Stimulated activated naive CD4-positive, alpha-beta T cell treated with Interleukin-2 at 50 U/mL for 16 hours (primary cell): ENCODE measurements at regions not wholly inside any gene's neighbourhood (a gene's known extent, or its start where the extent isn't known, plus 50 kb on each side); places are given as distances from the start of the nearest gene placed in this dataset.
"Not testable (repeated sequence)": the region's sequence is repeated elsewhere in the genome, so short reads cannot be mapped to it uniquely, and the experiment has no call there.

Experiments
- DNase-seq: peaks from one replicate; lab custom pipeline; 2025; lab: John Stamatoyannopoulos, UW

DNA sequence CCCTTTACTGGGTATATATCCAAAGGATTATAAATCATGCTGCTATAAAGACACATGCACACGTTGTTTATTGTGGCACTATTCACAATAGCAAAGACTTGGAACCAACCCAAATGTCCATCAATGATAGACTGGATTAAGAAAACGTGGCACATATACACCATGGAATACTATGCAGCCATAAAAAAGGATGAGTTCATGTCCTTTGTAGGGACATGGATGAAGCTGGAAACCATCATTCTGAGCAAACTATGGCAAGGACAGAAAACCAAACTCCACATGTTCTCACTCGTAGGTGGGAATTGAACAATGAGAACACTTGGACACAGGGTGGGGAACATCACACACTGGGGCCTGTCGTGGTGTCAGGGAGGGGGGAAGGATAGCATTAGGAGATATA lies 59.2 kb downstream of the CXorf49B start:
- DNase-seq = not testable (repeated sequence)

GRCh38 chrX:71823391-71824057 lies 60.4 kb downstream of the CXorf49B start:
- no peak for DNase-seq

- DNase-seq = no peak
Observed at GRCh38 chrX:71828086-71828485, 64.9 kb downstream of the CXorf49B start.

DNA sequence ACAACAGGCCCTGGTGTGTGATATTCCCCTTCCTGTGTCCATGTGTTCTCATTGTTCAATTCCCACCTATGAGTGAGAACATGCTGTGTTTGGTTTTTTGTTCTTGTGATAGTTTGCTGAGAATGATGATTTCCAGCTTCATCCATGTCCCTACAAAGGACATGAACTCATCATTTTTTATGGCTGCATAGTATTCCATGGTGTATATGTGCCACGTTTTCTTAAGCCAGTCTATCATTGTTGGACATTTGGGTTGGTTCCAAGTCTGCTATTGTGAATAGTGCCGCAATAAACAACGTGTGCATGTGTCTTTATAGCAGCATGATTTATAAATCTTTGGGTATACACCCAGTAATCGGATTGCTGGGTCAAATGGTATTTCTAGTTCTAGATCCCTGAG lies 72.6 kb upstream of the NHSL2 start:
- not testable (repeated sequence) for DNase-seq

DNA sequence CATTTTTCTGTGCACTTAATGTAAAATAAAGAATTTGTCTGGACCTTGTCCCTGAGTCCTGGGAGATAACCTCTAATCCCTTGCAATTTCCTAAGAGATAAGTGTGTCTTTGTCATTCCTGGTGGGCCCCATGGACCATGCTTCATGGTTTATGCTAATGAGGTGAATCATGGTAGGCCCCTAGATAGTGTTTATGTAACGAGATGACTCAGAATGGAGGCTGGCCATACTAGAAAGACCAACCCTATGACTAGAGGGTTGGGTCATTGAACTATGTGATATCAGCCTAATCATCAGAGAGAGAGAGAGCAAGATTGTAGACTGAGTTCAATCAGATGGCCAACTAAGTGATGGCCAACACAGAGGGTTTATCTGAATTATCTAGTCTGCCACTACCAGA lies 64.2 kb upstream of the NHSL2 start:
- no peak for DNase-seq

DNA sequence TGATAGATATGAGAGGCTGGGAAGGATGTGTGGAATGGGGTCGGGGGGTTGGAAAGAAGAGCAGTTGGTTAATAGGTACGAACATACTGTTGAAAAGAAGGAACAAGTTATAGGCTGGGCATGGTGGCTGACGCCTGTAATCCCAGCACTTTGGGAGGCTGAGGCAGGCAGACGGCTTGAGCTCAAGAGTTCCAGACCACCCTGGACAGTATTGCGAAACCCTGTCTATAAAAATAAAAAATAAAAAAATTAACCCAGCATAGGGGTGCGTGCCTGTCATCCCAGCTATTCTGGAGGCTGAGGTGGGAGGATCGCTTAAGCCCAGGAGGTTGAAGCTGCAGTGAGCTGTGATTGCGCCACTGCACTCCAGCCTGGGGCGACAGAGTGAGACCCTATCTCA lies 58.5 kb upstream of the NHSL2 start:
- no peak for DNase-seq

DNA sequence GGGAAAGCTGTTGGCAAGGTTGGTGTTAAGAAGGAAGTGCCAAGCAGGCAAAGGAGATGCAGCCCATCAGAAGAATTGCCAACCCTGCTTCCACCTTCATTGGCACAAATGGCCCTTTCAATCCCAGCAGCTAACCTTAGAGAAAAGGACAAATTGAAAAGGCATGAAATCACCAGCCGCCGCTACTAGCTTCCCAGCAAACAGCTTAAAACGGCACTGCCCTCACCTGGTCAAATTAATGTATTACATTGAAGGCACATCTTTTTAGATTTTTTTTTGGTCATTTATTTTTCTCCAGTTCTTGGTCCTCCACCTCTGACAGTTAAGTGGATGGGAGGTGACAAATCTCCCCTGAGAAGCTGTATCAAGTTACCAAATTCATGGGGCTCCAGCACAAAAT lies 51.0 kb upstream of the NHSL2 start:
- DNase-seq = peak; percentile 10
